PC-9 (cell line): ENCODE measurements at regions not wholly inside any gene's neighbourhood (a gene's known extent, or its start where the extent isn't known, plus 50 kb on each side); places are given as distances from the start of the nearest gene placed in this dataset.

Experiments
- BruUV-seq: library from RNA; stranded (reverse); fragments of 400-500 nt; replicated peaks from 2 replicates; lab custom pipeline; 2021; lab: Mats Ljungman, UMichigan
- CTCF ChIA-PET: fragments of 300-600 bp; sonication (Branson Sonifier 250); formaldehyde crosslinking; loops from one replicate; lab custom pipeline; 2022; ENCODE audit warnings: antibody characterized with exemption; lab: Charles Lee
- POLR2A ChIA-PET: fragments of 300-600 bp; sonication (Branson Sonifier 250); formaldehyde crosslinking; loops from one replicate; lab custom pipeline; 2022; ENCODE audit warnings: antibody characterized with exemption; ENCODE audit not compliant: unreplicated experiment; lab: Charles Lee
- DNase-seq, 2 experiments: peaks; one replicate each; pipeline versions ENCODE4 v3.0.0 to v3.0.0-alpha.2; 2015 to 2022; ENCODE audit warnings: mixed read lengths in 1 of 2
- H2AFZ ChIP-seq: fragments of 200-600 bp; sonication (generic); 2 replicates; pipeline ENCODE4 v1.8.1; 2017; ENCODE audit warnings: antibody characterized with exemption
- H3F3A ChIP-seq: fragments of 200-600 bp; sonication (generic); 2 replicates; pipeline ENCODE4 v1.8.1; 2017; ENCODE audit warnings: antibody characterized with exemption, mild to moderate bottlenecking, low read depth; ENCODE audit not compliant: insufficient read depth
- H3K27ac ChIP-seq: fragments of 200-600 bp; sonication (generic); 2 replicates; pipeline ENCODE4 v1.6.1; 2016; ENCODE audit warnings: mixed run types
- H3K27me3 ChIP-seq: fragments of 200-600 bp; sonication (generic); 2 replicates; pipeline ENCODE4 v1.6.1; 2016; ENCODE audit warnings: low read depth, mixed run types; ENCODE audit not compliant: insufficient read depth
- H3K36me3 ChIP-seq: fragments of 200-600 bp; sonication (generic); 2 replicates; pipeline ENCODE4 v1.6.1; 2016; ENCODE audit warnings: low read depth, mixed run types
- H3K4me1 ChIP-seq: fragments of 200-600 bp; sonication (generic); replicated peaks from 2 replicates; pipeline ENCODE4 v1.6.1; 2016; ENCODE audit warnings: mixed run types; ENCODE audit not compliant: insufficient read depth
- H3K4me2 ChIP-seq: fragments of 200-600 bp; sonication (generic); 2 replicates; pipeline ENCODE4 v1.6.1; 2017; ENCODE audit warnings: mixed run types
- H3K4me3 ChIP-seq: fragments of 200-600 bp; sonication (generic); 2 replicates; pipeline ENCODE4 v1.6.1; 2016; ENCODE audit warnings: mixed run types
- H3K79me2 ChIP-seq: fragments of 200-600 bp; sonication (generic); 2 replicates; pipeline ENCODE4 v1.6.1; 2017; ENCODE audit warnings: low read depth, mixed run types
- H3K9me2 ChIP-seq: fragments of 200-600 bp; sonication (generic); 2 replicates; pipeline ENCODE4 v1.8.1; 2017; ENCODE audit warnings: mild to moderate bottlenecking; ENCODE audit not compliant: insufficient read depth
- H3K9me3 ChIP-seq: fragments of 200-600 bp; sonication (generic); 2 replicates; pipeline ENCODE4 v1.8.1; 2016; ENCODE audit warnings: low read depth; ENCODE audit not compliant: insufficient read depth
- H4K20me1 ChIP-seq: fragments of 200-600 bp; sonication (generic); 2 replicates; pipeline ENCODE4 v1.8.1; 2017; ENCODE audit not compliant: insufficient read depth
- CTCF ChIP-seq: fragments of 200-600 bp; sonication (generic); conservative IDR thresholded peaks from 2 replicates; pipeline ENCODE4 v1.6.1; 2017; ENCODE audit warnings: mixed run types, antibody characterized with exemption, mild to moderate bottlenecking, moderate library complexity
- EZH2 ChIP-seq: fragments of 200-600 bp; sonication (generic); IDR thresholded peaks from 2 replicates; pipeline ENCODE4 v1.8.0; 2017; ENCODE audit warnings: antibody characterized with exemption, low read depth
- intact Hi-C: fragments of 100-400 bp; cut with micrococcal nuclease; formaldehyde crosslinking; loops from one replicate; pipeline ENCODE4 v1.10.0; 2022; ENCODE audit not compliant: unreplicated experiment

GRCh38 chr2:156930423-156930822 is 327.1 kb upstream of the GALNT5 start:
- POLR2A ChIA-PET: no interaction called here
- Histone ChIP-seq H3K4me3 (no peak overlapping the region), H3F3A (peaks cover 3% of the 10 kb centered on the region; the same call in 1 of the 2 replicates), H3K4me1 (0 out of 2 replicates have a peak, but pooled peaks cover 3% of the 10 kb centered on the region), H3K27ac (no peak overlapping the region), H4K20me1 (no peaks in the 10 kb centered on the region), H3K9me3 (no peaks in the 10 kb centered on the region), H2AFZ (no peak overlapping the region), H3K79me2 (no peaks in the 10 kb centered on the region), H3K36me3 (no peaks in the 10 kb centered on the region), H3K9me2 (no peaks in the 10 kb centered on the region), H3K27me3 (no peaks in the 10 kb centered on the region), H3K4me2 (no peak overlapping the region)
- no peak for TF ChIP-seq EZH2
- TF ChIP-seq CTCF: no peak
- no TSS peak for BruUV-seq
- no peak for DNase-seq
- intact Hi-C loops: loop anchor here (10.0 kb wide), 1 partner anchor 124 kb away; no protein-coding TSS in a partner anchor
- CTCF ChIA-PET: no interaction called here

- POLR2A ChIA-PET: interaction anchor here (0.6 to 0.9 kb wide), 2 partner anchors 25 to 119 kb away, joined by 3 to 8 read pairs; no protein-coding TSS in a partner anchor
- no peaks in the 10 kb centered on the region for H3K27me3 ChIP-seq
- DNase-seq: peak; percentile 33 to 57
- H3K4me3 ChIP-seq: no peak overlapping the region
- no peak overlapping the region for H3K4me2 ChIP-seq
- H3K4me1 ChIP-seq: 0 out of 2 replicates have a peak, but pooled peaks cover 5% of the 10 kb centered on the region
- H3K9me3 ChIP-seq: no peaks in the 10 kb centered on the region
- intact Hi-C loops: loop anchor here (2.0 to 10.0 kb wide), 3 partner anchors 25 to 121 kb away; no protein-coding TSS in a partner anchor
- no peaks in the 10 kb centered on the region for H3K79me2 ChIP-seq
- peaks cover 3% of the 10 kb centered on the region; the same call in 1 of the 2 replicates for H3F3A ChIP-seq
- BruUV-seq: no TSS peak
- H2AFZ ChIP-seq: 0 out of 2 replicates have a peak overlapping the region, but pooled peaks have one; percentile 39
- H3K9me2 ChIP-seq: no peaks in the 10 kb centered on the region
- CTCF ChIA-PET: interaction anchor here (0.6 to 0.8 kb wide), 2 partner anchors 119 to 250 kb away, joined by 3 to 4 read pairs; no protein-coding TSS in a partner anchor
- TF ChIP-seq CTCF (no peak), EZH2 (no peak)
- no peak overlapping the region for H3K27ac ChIP-seq
- no peaks in the 10 kb centered on the region for H4K20me1 ChIP-seq
- no peaks in the 10 kb centered on the region for H3K36me3 ChIP-seq
Measured at GRCh38 chr2:156933645-156934225, 323.8 kb upstream of the GALNT5 start.

GRCh38 chr2:156935616-156936015 is 321.9 kb upstream of the GALNT5 start:
- TF ChIP-seq CTCF: no peak
- TF ChIP-seq EZH2: no peak
- Histone ChIP-seq H3K79me2 (no peaks in the 10 kb centered on the region), H3K4me2 (no peak overlapping the region), H3F3A (peaks cover 3% of the 10 kb centered on the region; the same call in 1 of the 2 replicates), H2AFZ (no peak overlapping the region), H3K27ac (no peak overlapping the region), H4K20me1 (no peaks in the 10 kb centered on the region), H3K4me1 (0 out of 2 replicates have a peak, but pooled peaks cover 5% of the 10 kb centered on the region), H3K9me2 (no peaks in the 10 kb centered on the region; the same call in 1 of the 2 replicates), H3K27me3 (no peaks in the 10 kb centered on the region), H3K9me3 (no peaks in the 10 kb centered on the region), H3K36me3 (no peaks in the 10 kb centered on the region), H3K4me3 (no peak overlapping the region)
- DNase-seq: peak; percentile 26 to 82
- ChIA-PET POLR2A (interaction anchor here (0.5 to 0.6 kb wide), 2 partner anchors 25 kb away, joined by 6 to 9 read pairs; no protein-coding TSS in a partner anchor), CTCF (no interaction called here)
- no TSS peak for BruUV-seq
- intact Hi-C loops: loop anchor here (2.0 to 10.0 kb wide), 3 partner anchors 27 to 119 kb away; no protein-coding TSS in a partner anchor
